BJ (cell line): ENCODE measurements at regions not wholly inside any gene's neighbourhood (a gene's known extent, or its start where the extent isn't known, plus 50 kb on each side); places are given as distances from the start of the nearest gene placed in this dataset.

Experiments used
- CTCF ChIA-PET: fragments of 350-600 bp; formaldehyde crosslinking; extraction: SDS; loops from one replicate; lab custom pipeline; 2021; ENCODE audit warnings: antibody characterized with exemption, inconsistent platforms; lab: Yijun Ruan, JAX
- POLR2A ChIA-PET: fragments of 300-600 bp; sonication (Branson Sonifier 250); formaldehyde crosslinking; extraction: SDS; loops from one replicate; lab custom pipeline; 2021; ENCODE audit warnings: antibody characterized with exemption; lab: Charles Lee
- DNase-seq: peaks from one replicate; pipeline ENCODE4 v3.0.0-alpha.2; 2011; ENCODE audit warnings: low read depth
- H3K27me3 ChIP-seq: 2 replicates; pipeline ENCODE4 v1.6.0; 2011; ENCODE audit warnings: low read length; ENCODE audit not compliant: control insufficient read depth, insufficient read depth
- H3K36me3 ChIP-seq: 2 replicates; pipeline ENCODE4 v1.5.1; 2011; ENCODE audit warnings: low read length; ENCODE audit not compliant: control insufficient read depth, insufficient read depth
- H3K4me3 ChIP-seq: 2 replicates; pipeline ENCODE4 v1.5.1; 2011; ENCODE audit warnings: low read depth, mild to moderate bottlenecking, control low read depth, low read length
- CTCF ChIP-seq: IDR thresholded peaks from 2 replicates; pipeline ENCODE4 v1.5.1; 2011; ENCODE audit warnings: low read depth, mild to moderate bottlenecking, control low read depth, inconsistent platforms, low read length, moderate library complexity; ENCODE audit not compliant: insufficient read depth

DNA sequence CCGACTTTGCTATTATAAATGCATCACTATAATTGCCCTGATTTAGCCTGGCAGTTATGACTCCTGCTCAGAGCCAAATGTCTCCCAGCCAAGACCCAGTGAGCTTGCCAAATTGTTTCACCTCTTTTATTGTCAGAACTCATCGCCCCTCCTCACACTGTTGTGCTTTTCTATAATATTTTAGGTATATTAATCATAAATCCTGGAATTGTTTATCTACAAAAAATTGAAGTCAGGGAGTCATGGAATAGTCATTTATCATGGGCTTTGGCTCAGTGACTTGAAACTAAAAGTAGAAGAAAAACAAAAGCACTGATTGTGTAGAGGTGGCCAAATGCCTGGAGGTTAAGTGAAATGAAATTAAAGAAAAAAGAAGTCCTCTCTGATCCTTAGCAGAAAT lies 85.6 kb downstream of the PFDN4 start:
- CTCF ChIA-PET: interaction anchor here (0.9 kb wide), 1 partner anchor 8 kb away, joined by 3 read pairs; no protein-coding TSS in a partner anchor
- no peak for DNase-seq
- H3K4me3 ChIP-seq: no peak overlapping the region
- no peaks in the 10 kb centered on the region for H3K36me3 ChIP-seq
- H3K27me3 ChIP-seq: no peaks in the 10 kb centered on the region; the same call in 1 of the 2 replicates
- POLR2A ChIA-PET: no interaction called here
- no peak for TF ChIP-seq CTCF

DNA sequence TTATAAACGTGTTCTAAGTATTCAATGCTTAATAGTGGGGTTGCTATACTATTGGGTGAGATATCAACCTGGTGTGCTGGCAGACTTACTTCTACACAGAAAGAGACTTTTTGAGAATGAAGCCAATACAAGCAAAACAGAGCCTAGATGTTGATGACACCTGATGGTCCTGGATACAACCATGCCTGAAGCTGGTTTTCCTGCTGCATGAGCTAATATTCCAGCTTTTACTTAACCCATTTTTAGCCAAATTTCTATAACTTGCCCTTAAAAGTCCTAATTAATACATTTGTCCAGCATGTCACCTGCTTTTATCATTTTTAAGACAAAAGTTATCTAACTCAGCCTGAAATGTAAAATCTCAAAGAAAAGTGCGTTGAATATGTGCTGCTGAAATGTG lies 86.2 kb downstream of the PFDN4 start:
- Histone ChIP-seq H3K27me3 (no peaks in the 10 kb centered on the region; the same call in 1 of the 2 replicates), H3K4me3 (no peak overlapping the region), H3K36me3 (no peaks in the 10 kb centered on the region)
- no peak for TF ChIP-seq CTCF
- CTCF ChIA-PET: no interaction called here
- POLR2A ChIA-PET: no interaction called here
- no peak for DNase-seq

DNA sequence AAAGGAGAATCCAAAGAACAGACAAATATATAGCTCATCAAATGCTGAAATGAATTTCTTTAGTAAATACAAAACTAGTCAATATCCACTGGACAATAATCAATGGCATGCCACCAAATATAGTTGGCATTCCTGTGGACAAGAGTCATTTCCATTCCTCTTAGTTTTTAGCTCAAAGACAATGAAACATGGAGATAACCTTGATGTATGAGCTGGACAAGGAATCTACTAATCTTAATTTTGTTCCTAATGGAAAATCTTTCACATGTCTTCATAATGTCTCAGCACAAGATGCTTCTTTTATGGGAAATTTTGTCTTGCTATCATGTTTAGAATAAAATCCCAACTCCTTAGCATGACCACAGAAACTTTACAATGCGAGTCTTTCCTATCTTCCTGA lies 87.8 kb downstream of the PFDN4 start:
- no peaks in the 10 kb centered on the region for H3K36me3 ChIP-seq
- no peaks in the 10 kb centered on the region; the same call in 1 of the 2 replicates for H3K27me3 ChIP-seq
- DNase-seq: no peak
- POLR2A ChIA-PET: no interaction called here
- CTCF ChIA-PET: no interaction called here
- no peak for TF ChIP-seq CTCF
- H3K4me3 ChIP-seq: no peak overlapping the region

GRCh38 chr20:54305421-54305820 lies 97.5 kb downstream of the PFDN4 start:
- CTCF ChIA-PET: no interaction called here
- Histone ChIP-seq H3K36me3 (no peaks in the 10 kb centered on the region), H3K27me3 (no peaks in the 10 kb centered on the region), H3K4me3 (no peak overlapping the region)
- POLR2A ChIA-PET: no interaction called here
- no peak for TF ChIP-seq CTCF
- no peak for DNase-seq

DNA sequence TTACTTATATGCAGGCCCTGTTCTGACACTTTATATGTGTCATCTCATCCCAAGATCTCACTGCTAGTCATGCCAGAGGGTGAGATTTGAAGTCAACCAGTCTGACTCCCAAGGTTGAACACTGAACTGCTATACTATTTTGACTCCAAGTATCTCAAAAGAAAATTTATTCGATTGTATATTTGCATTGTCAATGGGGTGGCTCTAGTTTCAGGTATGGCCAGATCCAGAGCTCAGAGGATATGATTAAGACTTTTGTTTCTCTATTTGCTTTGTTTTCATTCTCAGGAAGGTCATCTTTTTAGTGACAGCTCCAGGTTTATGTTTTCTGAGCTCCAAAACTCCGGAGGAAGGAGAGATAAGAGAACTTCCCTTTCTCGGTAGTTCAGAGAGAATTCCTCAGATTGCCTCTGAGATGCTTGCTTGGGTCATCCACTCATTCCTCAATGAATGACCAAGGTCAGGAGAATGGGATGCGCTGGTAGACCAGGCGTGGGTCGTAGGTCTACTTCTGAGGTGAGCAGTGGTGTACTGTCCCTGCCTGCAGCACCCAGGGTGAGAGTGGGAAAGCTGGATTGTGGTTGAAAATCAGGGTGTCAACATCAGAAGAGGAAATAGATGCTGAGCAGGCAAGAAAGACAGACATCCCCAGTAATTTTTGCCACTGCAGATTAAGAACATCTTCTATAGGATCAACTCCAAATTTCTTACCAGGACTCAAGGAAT lies 99.3 kb downstream of the PFDN4 start:
- no peak for TF ChIP-seq CTCF
- CTCF ChIA-PET: no interaction called here
- POLR2A ChIA-PET: no interaction called here
- Histone ChIP-seq H3K36me3 (no peaks in the 10 kb centered on the region), H3K4me3 (no peak overlapping the region), H3K27me3 (no peaks in the 10 kb centered on the region)
- DNase-seq: no peak
